ACC112 (cell line): ENCODE measurements at regions not wholly inside any gene's neighbourhood (a gene's known extent, or its start where the extent isn't known, plus 50 kb on each side); places are given as distances from the start of the nearest gene placed in this dataset.

Source experiments
- H2AFZ ChIP-seq: fragments of 200-600 bp; sonication (generic); one replicate; pipeline ENCODE4 v1.6.0; 2017; ENCODE audit warnings: antibody characterized with exemption, low read length; ENCODE audit not compliant: unreplicated experiment
- H3K27ac ChIP-seq: fragments of 200-600 bp; sonication (generic); 2 replicates; pipeline ENCODE4 v1.5.1; 2014; ENCODE audit warnings: low read depth, mild to moderate bottlenecking, antibody characterized with exemption, low read length, moderate library complexity
- H3K27me3 ChIP-seq: fragments of 200-600 bp; sonication (generic); 2 replicates; pipeline ENCODE4 v1.6.1; 2014; ENCODE audit warnings: mild to moderate bottlenecking, antibody characterized with exemption, low read length, moderate library complexity, mixed read lengths; ENCODE audit not compliant: insufficient read depth
- H3K36me3 ChIP-seq: fragments of 200-600 bp; sonication (generic); 2 replicates; pipeline ENCODE4 v1.6.1; 2016; ENCODE audit warnings: mild to moderate bottlenecking, antibody characterized with exemption, low read length, moderate library complexity, mixed read lengths; ENCODE audit not compliant: insufficient read depth
- H3K4me1 ChIP-seq: fragments of 200-600 bp; sonication (generic); one replicate; pipeline ENCODE4 v1.6.1; 2016; ENCODE audit warnings: low read length, mixed read lengths; ENCODE audit not compliant: insufficient read depth, unreplicated experiment, control insufficient read depth
- H3K4me3 ChIP-seq: fragments of 200-600 bp; sonication (generic); 2 replicates; pipeline ENCODE4 v1.5.1; 2014; ENCODE audit warnings: mild to moderate bottlenecking, low read depth, low read length
- H3K79me2 ChIP-seq: fragments of 200-600 bp; sonication (generic); one replicate; pipeline ENCODE4 v1.6.0; 2016; ENCODE audit warnings: low read length; ENCODE audit not compliant: control insufficient read depth, unreplicated experiment, insufficient read depth

- no peaks in the 10 kb centered on the region for H3K36me3 ChIP-seq
- H3K79me2 ChIP-seq: no peaks in the 10 kb centered on the region
- peaks cover 7% of the 10 kb centered on the region; the same call in 1 of the 2 replicates for H3K27me3 ChIP-seq
- no peak overlapping the region for H3K27ac ChIP-seq
- no peak overlapping the region for H3K4me3 ChIP-seq
- H3K4me1 ChIP-seq: no peaks in the 10 kb centered on the region
- no peak overlapping the region for H2AFZ ChIP-seq
These were observed 103.0 kb upstream of the ERCC6L2 start for GRCh38 chr9:95772320-95773052.

DNA sequence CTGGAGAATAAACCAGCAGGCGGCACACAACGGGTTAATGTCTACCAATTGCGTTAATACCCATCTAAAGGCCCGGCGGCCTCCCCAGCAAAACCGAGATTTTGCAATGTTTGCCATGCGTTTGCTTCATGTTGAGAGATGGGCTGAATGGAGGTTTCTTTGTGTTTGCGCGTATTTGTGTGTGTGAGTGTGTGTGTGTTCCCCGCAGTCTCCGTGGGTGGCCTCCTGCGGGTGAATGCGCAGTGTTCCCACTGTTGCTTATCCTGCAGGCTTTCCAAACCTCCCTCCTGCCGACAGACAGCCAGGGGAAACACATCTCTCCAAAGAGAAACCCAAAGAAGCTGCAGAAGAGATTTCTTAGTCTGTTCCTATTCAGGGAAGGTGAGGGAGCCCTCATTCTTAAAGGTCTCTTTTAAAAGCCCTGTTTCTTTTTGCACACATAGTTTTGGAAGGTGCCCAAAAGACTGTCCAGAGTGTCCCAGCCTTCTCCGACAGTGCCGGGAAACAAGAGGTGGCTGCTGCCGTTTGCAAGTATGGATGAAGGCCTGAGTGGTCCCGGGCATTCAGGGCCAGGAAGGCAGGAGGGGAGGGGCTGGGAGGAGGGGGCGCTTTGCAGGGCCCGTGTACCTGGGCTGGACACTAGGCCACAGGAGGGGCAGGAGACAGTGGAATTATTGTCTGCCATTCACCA is 103.8 kb upstream of the ERCC6L2 start:
- no peaks in the 10 kb centered on the region for H3K36me3 ChIP-seq
- no peaks in the 10 kb centered on the region for H3K79me2 ChIP-seq
- H3K27ac ChIP-seq: no peak overlapping the region
- no peaks in the 10 kb centered on the region for H3K4me1 ChIP-seq
- H3K4me3 ChIP-seq: no peak overlapping the region
- peaks cover 7% of the 10 kb centered on the region; the same call in 1 of the 2 replicates for H3K27me3 ChIP-seq
- no peak overlapping the region for H2AFZ ChIP-seq

- Histone ChIP-seq H3K27ac (no peak overlapping the region), H2AFZ (no peak overlapping the region), H3K4me1 (no peaks in the 10 kb centered on the region), H3K79me2 (no peaks in the 10 kb centered on the region), H3K36me3 (no peaks in the 10 kb centered on the region), H3K27me3 (peaks cover 3% of the 10 kb centered on the region; the same call in 1 of the 2 replicates), H3K4me3 (no peak overlapping the region)
These were observed 104.8 kb upstream of the ERCC6L2 start for GRCh38 chr9:95770653-95771131.

- H3K27me3 ChIP-seq: no peaks in the 10 kb centered on the region
- no peaks in the 10 kb centered on the region for H3K79me2 ChIP-seq
- H3K27ac ChIP-seq: no peak overlapping the region
- no peaks in the 10 kb centered on the region for H3K36me3 ChIP-seq
- no peaks in the 10 kb centered on the region for H3K4me1 ChIP-seq
- H3K4me3 ChIP-seq: no peak overlapping the region
- H2AFZ ChIP-seq: no peak overlapping the region
These were observed 105.5 kb upstream of the ERCC6L2 start for GRCh38 chr9:95769909-95770433.

GRCh38 chr9:95769473-95769872 is 106.0 kb upstream of the ERCC6L2 start:
- Histone ChIP-seq H2AFZ (no peak overlapping the region), H3K4me1 (no peaks in the 10 kb centered on the region), H3K79me2 (no peaks in the 10 kb centered on the region), H3K4me3 (no peak overlapping the region), H3K36me3 (no peaks in the 10 kb centered on the region), H3K27me3 (no peaks in the 10 kb centered on the region), H3K27ac (no peak overlapping the region)

DNA sequence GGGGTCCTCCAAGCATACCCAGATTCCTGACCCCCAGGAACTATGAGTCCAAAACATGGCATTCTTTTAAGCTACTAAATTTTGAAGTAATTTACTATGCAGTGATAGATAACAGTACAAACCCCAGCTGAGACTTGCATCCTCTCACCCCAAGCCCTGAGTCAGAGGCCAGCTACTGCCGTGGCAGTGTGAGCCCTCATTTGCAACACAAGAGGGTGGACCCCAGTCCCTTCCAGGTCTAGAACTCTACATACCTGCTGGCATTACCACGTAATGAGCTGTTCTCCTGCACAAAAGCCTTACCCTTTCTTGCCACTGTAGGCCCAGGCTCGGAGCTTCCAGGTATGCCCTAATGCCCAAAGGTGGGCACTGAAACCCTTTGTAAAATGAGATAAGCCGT is 108.6 kb upstream of the ERCC6L2 start:
- no peaks in the 10 kb centered on the region for H3K36me3 ChIP-seq
- no peak overlapping the region for H2AFZ ChIP-seq
- H3K27me3 ChIP-seq: no peaks in the 10 kb centered on the region
- no peak overlapping the region for H3K4me3 ChIP-seq
- no peak overlapping the region for H3K27ac ChIP-seq
- H3K4me1 ChIP-seq: no peaks in the 10 kb centered on the region
- no peaks in the 10 kb centered on the region for H3K79me2 ChIP-seq

DNA sequence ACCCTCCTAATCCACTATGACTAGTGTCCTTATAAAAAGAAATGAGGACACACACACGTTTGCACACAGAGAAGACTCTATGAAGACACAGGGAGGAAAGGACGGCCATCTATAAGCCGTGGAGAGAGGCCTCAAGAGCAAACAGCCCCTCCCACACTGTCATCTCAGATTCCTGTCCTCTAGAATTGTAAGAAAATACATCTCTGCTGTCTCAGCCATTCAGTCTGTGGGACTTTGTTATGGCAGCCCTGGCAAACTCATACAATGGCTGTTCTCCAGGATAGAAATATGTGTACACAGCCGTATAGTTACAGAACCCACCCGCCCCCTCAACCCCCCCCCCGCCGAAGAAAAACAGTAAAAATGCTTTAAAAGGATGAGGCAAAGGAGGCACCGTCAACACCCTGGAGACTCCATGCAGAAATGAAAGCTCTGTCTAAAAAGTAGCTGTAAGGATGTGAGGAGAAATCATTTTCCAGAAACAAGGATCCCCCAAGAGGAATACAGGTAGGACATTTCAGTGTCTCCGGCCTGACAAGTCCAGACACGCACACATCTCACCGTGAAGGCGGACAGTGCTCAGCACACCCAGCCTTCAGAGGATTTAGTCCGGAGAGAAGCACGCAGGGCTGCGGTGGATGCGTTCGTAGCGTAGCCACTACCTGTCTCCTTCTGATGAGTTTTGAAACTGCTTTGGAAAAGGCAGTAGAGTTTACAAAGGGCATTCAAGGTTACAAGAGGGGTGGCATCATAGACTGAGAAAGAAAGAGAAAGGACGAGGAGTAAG is 110.8 kb upstream of the ERCC6L2 start:
- H3K27me3 ChIP-seq: no peaks in the 10 kb centered on the region
- H3K4me1 ChIP-seq: no peaks in the 10 kb centered on the region

DNA sequence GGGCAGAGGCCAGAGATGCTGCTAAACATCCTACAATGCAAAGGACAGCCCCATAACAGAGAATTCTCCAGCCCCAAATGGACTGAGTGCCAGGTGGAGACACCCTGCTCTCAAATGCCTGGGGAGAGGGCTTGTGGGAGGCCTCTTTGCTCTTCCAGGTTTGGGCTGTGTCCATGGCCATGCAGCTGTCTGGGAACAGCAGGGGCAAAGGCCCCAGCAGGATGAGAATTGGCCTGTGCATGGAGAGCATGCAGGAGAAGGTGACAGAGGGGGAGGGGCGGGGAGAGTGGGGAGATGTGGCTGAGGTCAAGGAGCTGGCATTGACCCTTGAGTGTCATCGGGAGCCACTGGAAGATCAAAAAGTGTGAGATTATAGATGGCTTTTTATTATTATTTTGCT is 111.5 kb upstream of the ERCC6L2 start:
- Histone ChIP-seq H3K27me3 (no peaks in the 10 kb centered on the region), H2AFZ (no peak overlapping the region), H3K27ac (no peak overlapping the region), H3K36me3 (no peaks in the 10 kb centered on the region), H3K4me3 (no peak overlapping the region), H3K79me2 (no peaks in the 10 kb centered on the region), H3K4me1 (no peaks in the 10 kb centered on the region)

More for the DNA sequence above, 110.8 kb upstream of the ERCC6L2 start:
- Histone ChIP-seq H2AFZ (no peak overlapping the region), H3K4me3 (no peak overlapping the region), H3K79me2 (no peaks in the 10 kb centered on the region), H3K27ac (no peak overlapping the region), H3K36me3 (no peaks in the 10 kb centered on the region)

- H3K79me2 ChIP-seq: no peaks in the 10 kb centered on the region
- H3K36me3 ChIP-seq: no peaks in the 10 kb centered on the region
- H3K27me3 ChIP-seq: no peaks in the 10 kb centered on the region
These were observed 112.5 kb upstream of the ERCC6L2 start for GRCh38 chr9:95763006-95763405.

DNA sequence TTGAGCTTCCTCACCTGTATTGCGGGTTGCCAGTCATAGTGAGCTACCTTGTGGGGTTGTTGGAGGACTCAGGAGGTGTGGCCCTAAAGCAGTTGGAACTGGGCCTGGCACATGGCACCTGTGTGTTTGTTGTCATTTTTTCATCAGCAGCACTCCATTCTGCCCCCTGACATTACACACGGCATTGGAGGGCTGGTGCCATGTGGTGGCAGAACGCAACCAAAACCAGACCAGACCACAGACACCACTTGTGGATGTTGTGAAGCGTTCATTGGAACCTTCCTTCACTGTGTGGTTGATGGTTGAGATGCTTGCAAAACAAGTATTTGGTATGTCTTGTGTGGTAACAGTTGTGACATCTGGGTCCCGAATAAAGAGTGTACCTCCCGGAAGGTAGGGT is 113.2 kb upstream of the ERCC6L2 start:
- H3K4me1 ChIP-seq: peaks cover 3% of the 10 kb centered on the region
- H3K27me3 ChIP-seq: no peaks in the 10 kb centered on the region
- H3K27ac ChIP-seq: no peak overlapping the region
- H3K4me3 ChIP-seq: no peak overlapping the region
- no peak overlapping the region for H2AFZ ChIP-seq
- H3K79me2 ChIP-seq: no peaks in the 10 kb centered on the region
- H3K36me3 ChIP-seq: no peaks in the 10 kb centered on the region

More at GRCh38 chr9:95763006-95763405, 112.5 kb upstream of the ERCC6L2 start:
- H3K4me3 ChIP-seq: no peak overlapping the region
- no peak overlapping the region for H3K27ac ChIP-seq
- H3K4me1 ChIP-seq: no peaks in the 10 kb centered on the region
- H2AFZ ChIP-seq: no peak overlapping the region
